C4-2B (cell line): ENCODE measurements at regions not wholly inside any gene's neighbourhood (a gene's known extent, or its start where the extent isn't known, plus 50 kb on each side); places are given as distances from the start of the nearest gene placed in this dataset.

Source experiments
- CTCF ChIP-seq: fragments of 450-650 bp; conservative IDR thresholded peaks from 2 replicates; pipeline ENCODE4 v1.5.1; 2017; ENCODE audit warnings: mild to moderate bottlenecking
- ZFX ChIP-seq: fragments of 450-650 bp; IDR thresholded peaks from 2 replicates; pipeline ENCODE4 v1.6.1; 2017

GRCh38 chr4:173635395-173635794, 105.4 kb upstream of the HAND2 start:
- TF ChIP-seq CTCF = no peak
- no peak for TF ChIP-seq ZFX
